Adipocyte (in vitro differentiated cells): ENCODE measurements at regions not wholly inside any gene's neighbourhood (a gene's known extent, or its start where the extent isn't known, plus 50 kb on each side); places are given as distances from the start of the nearest gene placed in this dataset.
"Not testable (repeated sequence)": the region's sequence is repeated elsewhere in the genome, so short reads cannot be mapped to it uniquely, and the experiment has no call there.

Experiments used
- DNase-seq: peaks from one replicate; pipeline ENCODE4 v3.0.0-alpha.2; 2015; ENCODE audit warnings: low read depth
- H3K27me3 ChIP-seq: replicated peaks from 2 replicates; pipeline ENCODE4 v1.7.0; 2013; ENCODE audit warnings: mild to moderate bottlenecking, low read length, moderate library complexity; ENCODE audit not compliant: control insufficient read depth, insufficient read depth
- H3K36me3 ChIP-seq: 2 replicates; pipeline ENCODE4 v1.7.0; 2013; ENCODE audit warnings: low read length, mild to moderate bottlenecking, moderate library complexity; ENCODE audit not compliant: control insufficient read depth, insufficient read depth, severe bottlenecking
- H3K4me1 ChIP-seq: 2 replicates; pipeline ENCODE4 v1.7.0; 2013; ENCODE audit warnings: mild to moderate bottlenecking, low read length, moderate library complexity; ENCODE audit not compliant: control insufficient read depth, insufficient read depth
- H3K4me3 ChIP-seq: 2 replicates; pipeline ENCODE4 v1.7.0; 2013; ENCODE audit warnings: mild to moderate bottlenecking, low read length, moderate library complexity
- H3K9ac ChIP-seq: 2 replicates; pipeline ENCODE4 v1.7.0; 2013; ENCODE audit warnings: mild to moderate bottlenecking, low read length, moderate library complexity
- H3K9me3 ChIP-seq: 2 replicates; pipeline ENCODE4 v1.7.0; 2013; ENCODE audit warnings: mild to moderate bottlenecking, low read length, moderate library complexity; ENCODE audit not compliant: control insufficient read depth

GRCh38 chr15:85274315-85275050 is 105.9 kb upstream of the AKAP13 start:
- Histone ChIP-seq H3K9me3 (no peaks in the 10 kb centered on the region), H3K9ac (no peak overlapping the region), H3K36me3 (no peaks in the 10 kb centered on the region), H3K4me1 (no peaks in the 10 kb centered on the region), H3K4me3 (no peak overlapping the region), H3K27me3 (no peaks in the 10 kb centered on the region)
- no peak for DNase-seq

GRCh38 chr15:85276508-85276907 is 103.9 kb upstream of the AKAP13 start:
- Histone ChIP-seq H3K4me1 (no peaks in the 10 kb centered on the region), H3K9ac (no peak overlapping the region), H3K27me3 (no peaks in the 10 kb centered on the region), H3K9me3 (no peaks in the 10 kb centered on the region), H3K36me3 (no peaks in the 10 kb centered on the region), H3K4me3 (no peak overlapping the region)
- no peak for DNase-seq

GRCh38 chr15:85276921-85277320 is 103.5 kb upstream of the AKAP13 start:
- Histone ChIP-seq H3K9me3 (no peaks in the 10 kb centered on the region), H3K36me3 (no peaks in the 10 kb centered on the region), H3K4me3 (no peak overlapping the region), H3K27me3 (no peaks in the 10 kb centered on the region), H3K9ac (no peak overlapping the region), H3K4me1 (no peaks in the 10 kb centered on the region)
- no peak for DNase-seq

- no peaks in the 10 kb centered on the region for H3K36me3 ChIP-seq
- no peaks in the 10 kb centered on the region for H3K27me3 ChIP-seq
These were observed 102.5 kb upstream of the AKAP13 start for GRCh38 chr15:85277847-85278370.

GRCh38 chr15:85280203-85280602 is 100.2 kb upstream of the AKAP13 start:
- Histone ChIP-seq H3K4me1 (no peaks in the 10 kb centered on the region), H3K9me3 (no peaks in the 10 kb centered on the region), H3K4me3 (no peak overlapping the region), H3K9ac (no peak overlapping the region), H3K27me3 (no peaks in the 10 kb centered on the region), H3K36me3 (no peaks in the 10 kb centered on the region)
- no peak for DNase-seq

More at GRCh38 chr15:85277847-85278370, 102.5 kb upstream of the AKAP13 start:
- no peak overlapping the region for H3K4me3 ChIP-seq
- H3K9ac ChIP-seq, result no peak overlapping the region
- no peaks in the 10 kb centered on the region for H3K4me1 ChIP-seq
- no peak for DNase-seq
- no peaks in the 10 kb centered on the region for H3K9me3 ChIP-seq

DNA sequence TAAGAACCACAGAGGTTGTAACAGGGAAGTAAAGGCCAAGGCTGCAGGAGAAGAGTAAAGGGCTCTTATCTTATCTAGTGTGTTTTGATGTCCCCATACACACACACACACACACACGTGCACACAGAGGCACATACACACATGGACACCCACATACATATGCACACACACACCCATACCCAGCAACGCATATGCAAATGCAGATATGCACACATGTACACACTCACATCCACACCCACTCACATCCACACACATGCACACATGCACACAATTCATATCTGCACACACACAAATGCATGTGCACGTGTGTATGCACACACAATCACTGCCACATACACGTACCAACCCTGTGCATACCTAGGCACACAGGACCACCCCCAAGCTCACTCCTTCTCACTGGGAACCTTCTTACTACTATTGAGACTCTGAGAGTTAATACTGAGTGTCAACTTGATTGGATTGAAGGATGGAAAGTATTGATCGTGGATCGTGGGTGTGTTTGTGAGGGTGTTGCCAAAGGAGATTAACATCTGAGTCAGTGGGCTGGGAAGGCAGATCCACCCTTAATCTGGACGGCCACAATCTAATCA is 99.0 kb upstream of the AKAP13 start:
- no peaks in the 10 kb centered on the region for H3K4me1 ChIP-seq
- no peaks in the 10 kb centered on the region for H3K36me3 ChIP-seq
- H3K9me3 ChIP-seq, result no peaks in the 10 kb centered on the region
- no peak overlapping the region for H3K4me3 ChIP-seq
- DNase-seq, result no peak
- H3K9ac ChIP-seq, result no peak overlapping the region
- no peaks in the 10 kb centered on the region for H3K27me3 ChIP-seq

DNA sequence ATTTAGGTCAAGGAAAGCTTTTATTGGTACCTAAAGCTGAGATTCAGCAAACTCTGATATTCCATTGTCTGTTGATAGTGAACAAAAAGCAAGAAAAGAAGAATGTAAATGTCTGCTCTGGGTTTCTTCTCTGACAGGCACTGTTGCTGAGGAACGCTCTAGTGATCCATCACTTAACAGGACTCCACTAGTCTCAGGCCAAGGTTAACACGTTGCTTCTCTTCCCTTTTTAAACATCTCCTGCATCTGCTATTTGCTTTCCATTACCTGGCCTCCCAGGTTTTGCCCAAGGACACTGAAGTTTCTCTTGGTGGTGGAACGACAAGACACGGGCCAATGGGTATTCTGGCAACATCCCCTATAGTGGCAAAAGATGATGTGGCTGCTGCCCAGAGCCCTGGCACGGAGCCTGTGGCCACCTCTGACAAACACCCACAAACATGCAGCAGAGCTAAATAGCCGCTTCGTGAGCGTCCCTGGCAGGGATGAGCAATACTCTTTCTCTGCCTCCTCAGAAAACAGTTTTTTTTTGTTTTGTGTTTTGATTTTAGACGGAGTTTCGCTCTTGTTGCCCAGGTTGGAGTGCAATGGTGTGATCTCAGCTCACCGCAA is 97.8 kb upstream of the AKAP13 start:
- DNase-seq, result peak; percentile 60
- Histone ChIP-seq H3K4me1 (no peaks in the 10 kb centered on the region), H3K4me3 (no peak overlapping the region), H3K36me3 (no peaks in the 10 kb centered on the region), H3K27me3 (peaks cover 4% of the 10 kb centered on the region), H3K9me3 (no peaks in the 10 kb centered on the region), H3K9ac (no peak overlapping the region)

DNA sequence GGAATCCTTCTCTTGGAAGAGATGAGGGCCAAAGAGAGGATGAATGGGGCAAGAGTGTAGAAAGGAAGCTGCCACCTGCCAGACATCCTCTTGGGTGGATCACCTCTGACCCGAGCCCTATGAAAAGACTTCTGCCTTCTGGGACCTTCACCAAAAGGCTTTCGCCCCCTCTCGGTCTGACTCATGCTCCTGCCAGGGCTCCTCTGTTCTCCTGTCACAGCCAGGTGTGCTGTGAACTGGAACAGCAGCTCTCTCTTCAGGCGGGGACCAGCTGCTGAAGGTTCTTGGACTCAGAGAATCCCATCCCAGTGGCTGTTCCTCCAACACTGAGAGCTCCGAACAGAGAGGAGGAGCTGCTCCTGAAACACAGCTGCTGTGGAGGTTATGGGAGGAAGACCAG is 96.6 kb upstream of the AKAP13 start:
- H3K4me3 ChIP-seq, H3K9me3 ChIP-seq, H3K4me1 ChIP-seq, H3K9ac ChIP-seq, DNase-seq, H3K27me3 ChIP-seq, H3K36me3 ChIP-seq: not testable (repeated sequence)

GRCh38 chr15:85284497-85284896 is 95.9 kb upstream of the AKAP13 start:
- Histone ChIP-seq H3K36me3 (no peaks in the 10 kb centered on the region), H3K9me3 (no peaks in the 10 kb centered on the region), H3K4me3 (no peak overlapping the region), H3K4me1 (no peaks in the 10 kb centered on the region), H3K9ac (no peak overlapping the region), H3K27me3 (peaks cover 14% of the 10 kb centered on the region)
- no peak for DNase-seq

GRCh38 chr15:85289677-85290365 is 90.6 kb upstream of the AKAP13 start:
- DNase-seq, result peak; percentile 81
- Histone ChIP-seq H3K4me3 (no peak overlapping the region), H3K36me3 (no peaks in the 10 kb centered on the region), H3K9me3 (no peaks in the 10 kb centered on the region), H3K27me3 (peaks cover 15% of the 10 kb centered on the region), H3K9ac (no peak overlapping the region), H3K4me1 (no peaks in the 10 kb centered on the region)

DNA sequence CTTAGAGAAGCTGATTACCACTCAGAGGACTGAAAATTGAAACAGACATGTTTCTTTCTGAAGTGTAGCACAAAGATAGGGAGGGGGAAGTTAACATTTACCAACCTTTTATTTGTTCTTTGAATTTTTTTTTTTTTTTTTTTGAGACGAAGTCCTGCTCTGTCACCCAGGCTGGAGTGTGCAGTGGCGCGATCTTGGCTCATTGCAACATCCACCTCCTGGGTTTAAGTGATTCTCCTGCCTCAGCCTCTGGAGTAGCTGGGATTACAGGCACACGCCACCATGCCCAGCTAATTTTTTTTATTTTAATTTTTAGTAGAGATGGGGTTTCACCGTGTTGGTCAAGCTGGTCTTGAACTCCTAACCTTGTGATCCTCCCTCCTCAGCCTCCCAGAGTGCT is 87.8 kb upstream of the AKAP13 start:
- peaks cover 11% of the 10 kb centered on the region for H3K27me3 ChIP-seq
- H3K36me3 ChIP-seq, DNase-seq, H3K4me1 ChIP-seq, H3K4me3 ChIP-seq, H3K9me3 ChIP-seq, H3K9ac ChIP-seq: not testable (repeated sequence)
